ENCODE measurements at regions not wholly inside any gene's neighbourhood (a gene's known extent, or its start where the extent isn't known, plus 50 kb on each side); places are given as distances from the start of the nearest gene placed in this dataset.

- no peak overlapping the region for H2AFZ ChIP-seq (ENCODE audit: low read length)
- H3K9me3 ChIP-seq (replicated peaks; ENCODE audit: insufficient read depth, low read length) = no peaks in the 10 kb centered on the region
- H3K27ac ChIP-seq (ENCODE audit: low read length) = no peak overlapping the region
- H3K9me2 ChIP-seq (replicated peaks; ENCODE audit: insufficient read depth, low read length) = no peaks in the 10 kb centered on the region
- no peak overlapping the region for H3K9ac ChIP-seq (ENCODE audit: low read length)
- no peak overlapping the region for H3K4me2 ChIP-seq (ENCODE audit: low read depth, low read length)
- TF ChIP-seq EZH2phosphoT487 (IDR thresholded peaks at IDR 0.05; ENCODE audit: low read length) (no peak), CTCF (IDR thresholded peaks at IDR 0.05; ENCODE audit: low read length) (no peak), EZH2 (optimal IDR thresholded peaks at IDR 0.05; ENCODE audit: low read depth, low read length) (no peak)
- H3K79me2 ChIP-seq (ENCODE audit: low read length) = no peaks in the 10 kb centered on the region
- no peak overlapping the region for H3K4me3 ChIP-seq (ENCODE audit: low read length)
- no peaks in the 10 kb centered on the region for H3K27me3 ChIP-seq (replicated peaks; ENCODE audit: insufficient read depth, low read length)
- DNase-seq = no peak
- H4K20me1 ChIP-seq (ENCODE audit: insufficient read depth, low read length) = no peaks in the 10 kb centered on the region
- no peaks in the 10 kb centered on the region for H3K36me3 ChIP-seq (replicated peaks; ENCODE audit: insufficient read depth, low read length)
- H3F3A ChIP-seq (ENCODE audit: insufficient read depth, low read length) = no peaks in the 10 kb centered on the region
- H3K4me1 ChIP-seq (ENCODE audit: low read length) = no peaks in the 10 kb centered on the region
Observed at GRCh38 chr6:3620937-3621336, 130.6 kb downstream of the PXDC1 start.

GRCh38 chr6:3620389-3620788 lies 131.1 kb downstream of the PXDC1 start:
- Histone ChIP-seq H3K4me2 (ENCODE audit: low read depth, low read length) (no peak overlapping the region), H3K9me3 (replicated peaks; ENCODE audit: insufficient read depth, low read length) (no peaks in the 10 kb centered on the region), H3F3A (ENCODE audit: insufficient read depth, low read length) (no peaks in the 10 kb centered on the region), H3K9me2 (replicated peaks; ENCODE audit: insufficient read depth, low read length) (no peaks in the 10 kb centered on the region), H3K4me3 (ENCODE audit: low read length) (no peak overlapping the region), H3K27me3 (replicated peaks; ENCODE audit: insufficient read depth, low read length) (no peaks in the 10 kb centered on the region), H4K20me1 (ENCODE audit: insufficient read depth, low read length) (no peaks in the 10 kb centered on the region), H3K27ac (ENCODE audit: low read length) (no peak overlapping the region), H3K4me1 (ENCODE audit: low read length) (no peaks in the 10 kb centered on the region), H3K9ac (ENCODE audit: low read length) (no peak overlapping the region), H3K79me2 (ENCODE audit: low read length) (no peaks in the 10 kb centered on the region), H2AFZ (ENCODE audit: low read length) (no peak overlapping the region), H3K36me3 (replicated peaks; ENCODE audit: insufficient read depth, low read length) (no peaks in the 10 kb centered on the region)
- no peak for DNase-seq
- TF ChIP-seq EZH2 (optimal IDR thresholded peaks at IDR 0.05; ENCODE audit: low read depth, low read length) = no peak
- TF ChIP-seq EZH2phosphoT487 (IDR thresholded peaks at IDR 0.05; ENCODE audit: low read length) = no peak
- no peak for TF ChIP-seq CTCF (IDR thresholded peaks at IDR 0.05; ENCODE audit: low read length)

- DNase-seq = no peak
- Histone ChIP-seq H3K9me3 (replicated peaks; ENCODE audit: insufficient read depth, low read length) (no peaks in the 10 kb centered on the region), H3K4me2 (ENCODE audit: low read depth, low read length) (no peak overlapping the region), H3K36me3 (replicated peaks; ENCODE audit: insufficient read depth, low read length) (no peaks in the 10 kb centered on the region), H3K79me2 (ENCODE audit: low read length) (no peaks in the 10 kb centered on the region), H2AFZ (ENCODE audit: low read length) (no peak overlapping the region), H3K9ac (ENCODE audit: low read length) (no peak overlapping the region), H3K27ac (ENCODE audit: low read length) (no peak overlapping the region), H3K27me3 (replicated peaks; ENCODE audit: insufficient read depth, low read length) (no peaks in the 10 kb centered on the region), H3K4me3 (ENCODE audit: low read length) (no peak overlapping the region), H3K4me1 (ENCODE audit: low read length) (no peaks in the 10 kb centered on the region), H3K9me2 (replicated peaks; ENCODE audit: insufficient read depth, low read length) (no peaks in the 10 kb centered on the region), H3F3A (ENCODE audit: insufficient read depth, low read length) (no peaks in the 10 kb centered on the region), H4K20me1 (ENCODE audit: insufficient read depth, low read length) (no peaks in the 10 kb centered on the region)
- no peak for TF ChIP-seq CTCF (IDR thresholded peaks at IDR 0.05; ENCODE audit: low read length)
- TF ChIP-seq EZH2phosphoT487 (IDR thresholded peaks at IDR 0.05; ENCODE audit: low read length) = no peak
- TF ChIP-seq EZH2 (optimal IDR thresholded peaks at IDR 0.05; ENCODE audit: low read depth, low read length) = no peak
Observed at GRCh38 chr6:3619800-3620199, 131.7 kb downstream of the PXDC1 start.
